ENCODE measurements at regions not wholly inside any gene's neighbourhood (a gene's known extent, or its start where the extent isn't known, plus 50 kb on each side); places are given as distances from the start of the nearest gene placed in this dataset.

- no peak for DNase-seq
- no peaks in the 10 kb centered on the region for H3K27me3 Mint-ChIP-seq (ENCODE audit: insufficient read depth)
- no peak overlapping the region for H3K27ac Mint-ChIP-seq
- 0 out of 2 replicates have a peak, but pooled peaks cover 4% of the 10 kb centered on the region for H3K36me3 Mint-ChIP-seq (ENCODE audit: low read depth)
- H3K4me3 Mint-ChIP-seq, result no peak overlapping the region
- no peaks in the 10 kb centered on the region for H3K4me1 Mint-ChIP-seq (ENCODE audit: low read depth)
- peaks cover 33% of the 10 kb centered on the region for H3K9me3 Mint-ChIP-seq
- TF ChIP-seq, protein P1, sequence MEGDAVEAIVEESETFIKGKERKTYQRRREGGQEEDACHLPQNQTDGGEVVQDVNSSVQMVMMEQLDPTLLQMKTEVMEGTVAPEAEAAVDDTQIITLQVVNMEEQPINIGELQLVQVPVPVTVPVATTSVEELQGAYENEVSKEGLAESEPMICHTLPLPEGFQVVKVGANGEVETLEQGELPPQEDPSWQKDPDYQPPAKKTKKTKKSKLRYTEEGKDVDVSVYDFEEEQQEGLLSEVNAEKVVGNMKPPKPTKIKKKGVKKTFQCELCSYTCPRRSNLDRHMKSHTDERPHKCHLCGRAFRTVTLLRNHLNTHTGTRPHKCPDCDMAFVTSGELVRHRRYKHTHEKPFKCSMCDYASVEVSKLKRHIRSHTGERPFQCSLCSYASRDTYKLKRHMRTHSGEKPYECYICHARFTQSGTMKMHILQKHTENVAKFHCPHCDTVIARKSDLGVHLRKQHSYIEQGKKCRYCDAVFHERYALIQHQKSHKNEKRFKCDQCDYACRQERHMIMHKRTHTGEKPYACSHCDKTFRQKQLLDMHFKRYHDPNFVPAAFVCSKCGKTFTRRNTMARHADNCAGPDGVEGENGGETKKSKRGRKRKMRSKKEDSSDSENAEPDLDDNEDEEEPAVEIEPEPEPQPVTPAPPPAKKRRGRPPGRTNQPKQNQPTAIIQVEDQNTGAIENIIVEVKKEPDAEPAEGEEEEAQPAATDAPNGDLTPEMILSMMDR (IDR thresholded peaks at IDR 0.05), result no peak
Measured at GRCh38 chr12:83465632-83466031, 778.9 kb downstream of the TMTC2 start.

DNA sequence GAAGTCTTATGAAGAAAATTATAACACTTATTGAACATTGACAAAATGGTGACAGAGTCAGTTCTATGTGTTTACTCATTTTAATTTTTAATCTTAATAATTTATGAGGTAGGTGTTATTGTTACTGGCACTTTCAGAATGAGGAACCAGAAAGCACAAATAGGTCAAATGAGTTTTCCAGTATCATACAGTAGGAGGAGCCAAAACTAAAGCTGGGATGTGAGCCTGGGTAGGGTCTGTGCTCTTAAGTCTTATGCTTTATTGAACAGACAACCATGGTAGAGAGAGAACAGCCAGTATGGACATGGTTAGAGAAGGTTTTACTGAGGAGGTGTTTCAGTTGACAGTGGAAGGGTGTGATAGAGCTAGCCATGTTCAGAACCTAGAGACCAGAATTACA, 775.7 kb downstream of the TMTC2 start:
- Mint-ChIP-seq H3K27me3 (ENCODE audit: insufficient read depth) (no peaks in the 10 kb centered on the region), H3K27ac (no peak overlapping the region), H3K4me3 (no peak overlapping the region), H3K36me3 (ENCODE audit: low read depth) (0 out of 2 replicates have a peak, but pooled peaks cover 4% of the 10 kb centered on the region), H3K4me1 (ENCODE audit: low read depth) (no peaks in the 10 kb centered on the region), H3K9me3 (peaks cover 38% of the 10 kb centered on the region)
- no peak for DNase-seq
- TF ChIP-seq, protein P1 (IDR thresholded peaks at IDR 0.05), result no peak

- no peak overlapping the region for H3K4me3 Mint-ChIP-seq
- H3K27me3 Mint-ChIP-seq (ENCODE audit: insufficient read depth), result no peaks in the 10 kb centered on the region
- H3K9me3 Mint-ChIP-seq, result peaks cover 33% of the 10 kb centered on the region
- H3K36me3 Mint-ChIP-seq (ENCODE audit: low read depth), result 0 out of 2 replicates have a peak, but pooled peaks cover 4% of the 10 kb centered on the region
- DNase-seq, result no peak
- H3K4me1 Mint-ChIP-seq (ENCODE audit: low read depth), result no peaks in the 10 kb centered on the region
- no peak overlapping the region for H3K27ac Mint-ChIP-seq
- TF ChIP-seq, protein P1 (IDR thresholded peaks at IDR 0.05), result no peak
Measured at GRCh38 chr12:83461336-83461935, 774.7 kb downstream of the TMTC2 start.

GRCh38 chr12:83451189-83451588, 764.5 kb downstream of the TMTC2 start:
- no peaks in the 10 kb centered on the region for H3K36me3 Mint-ChIP-seq (ENCODE audit: low read depth)
- TF ChIP-seq, protein P1 (IDR thresholded peaks at IDR 0.05), result no peak
- H3K27me3 Mint-ChIP-seq (ENCODE audit: insufficient read depth), result no peaks in the 10 kb centered on the region
- H3K27ac Mint-ChIP-seq, result no peak overlapping the region
- H3K9me3 Mint-ChIP-seq, result peaks cover 42% of the 10 kb centered on the region
- no peak overlapping the region for H3K4me3 Mint-ChIP-seq
- DNase-seq, result no peak
- no peaks in the 10 kb centered on the region for H3K4me1 Mint-ChIP-seq (ENCODE audit: low read depth)

- Mint-ChIP-seq H3K36me3 (ENCODE audit: low read depth) (no peaks in the 10 kb centered on the region), H3K27me3 (ENCODE audit: insufficient read depth) (no peaks in the 10 kb centered on the region; the same call in 1 of the 2 replicates), H3K4me3 (no peak overlapping the region), H3K4me1 (ENCODE audit: low read depth) (no peaks in the 10 kb centered on the region), H3K9me3 (peaks cover 64% of the 10 kb centered on the region), H3K27ac (no peak overlapping the region)
- DNase-seq, result no peak
- TF ChIP-seq, protein P1 (IDR thresholded peaks at IDR 0.05), result no peak
Measured at GRCh38 chr12:83434600-83434999, 747.9 kb downstream of the TMTC2 start.

Measured in HFFc6 (cell line).